IPS-18a (cell line): ENCODE measurements at regions not wholly inside any gene's neighbourhood (a gene's known extent, or its start where the extent isn't known, plus 50 kb on each side); places are given as distances from the start of the nearest gene placed in this dataset.

ENCODE experiments used
- H3K27ac ChIP-seq: one replicate; pipeline ENCODE4 v1.5.1; 2013; ENCODE audit warnings: low read length
- H3K27me3 ChIP-seq: one replicate; pipeline ENCODE4 v1.6.1; 2013; ENCODE audit warnings: mild to moderate bottlenecking, low read length; ENCODE audit not compliant: control insufficient read depth, insufficient read depth
- H3K36me3 ChIP-seq: one replicate; pipeline ENCODE4 v1.6.1; 2013; ENCODE audit warnings: low read depth, low read length; ENCODE audit not compliant: control insufficient read depth
- H3K4me1 ChIP-seq: one replicate; pipeline ENCODE4 v1.6.1; 2013; ENCODE audit warnings: low read depth, low read length; ENCODE audit not compliant: control insufficient read depth
- H3K4me3 ChIP-seq: one replicate; pipeline ENCODE4 v1.5.1; 2013; ENCODE audit warnings: low read length
- H3K9ac ChIP-seq: one replicate; pipeline ENCODE4 v1.6.1; 2013; ENCODE audit warnings: mild to moderate bottlenecking, low read length, moderate library complexity
- H3K9me3 ChIP-seq: one replicate; pipeline ENCODE4 v1.6.1; 2013; ENCODE audit warnings: low read depth, low read length; ENCODE audit not compliant: control insufficient read depth

DNA sequence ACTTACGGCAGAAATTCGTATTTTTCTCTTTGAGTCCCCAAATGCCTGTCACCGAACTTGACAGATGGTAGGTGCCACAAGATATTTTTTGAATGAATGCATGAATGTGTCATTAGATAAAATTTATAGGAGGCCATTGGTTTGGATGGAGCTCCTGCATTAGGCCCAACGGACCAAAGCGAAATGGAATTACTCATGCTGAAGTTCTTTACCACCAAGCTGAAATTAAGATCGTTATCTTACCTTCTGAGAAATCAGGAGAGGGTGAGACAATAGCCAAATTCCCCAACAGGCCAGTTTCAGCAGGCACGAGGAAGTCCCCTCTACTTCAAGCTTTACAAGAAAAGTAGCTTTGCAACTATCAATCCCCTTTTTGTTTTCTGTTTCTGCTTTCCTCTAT lies 452.5 kb upstream of the ARGLU1 start:
- no peaks in the 10 kb centered on the region for H3K36me3 ChIP-seq
- H3K9me3 ChIP-seq = no peaks in the 10 kb centered on the region
- no peaks in the 10 kb centered on the region for H3K27me3 ChIP-seq
- H3K4me1 ChIP-seq = no peaks in the 10 kb centered on the region
- H3K4me3 ChIP-seq = no peak overlapping the region
- H3K27ac ChIP-seq = no peak overlapping the region
- no peak overlapping the region for H3K9ac ChIP-seq

DNA sequence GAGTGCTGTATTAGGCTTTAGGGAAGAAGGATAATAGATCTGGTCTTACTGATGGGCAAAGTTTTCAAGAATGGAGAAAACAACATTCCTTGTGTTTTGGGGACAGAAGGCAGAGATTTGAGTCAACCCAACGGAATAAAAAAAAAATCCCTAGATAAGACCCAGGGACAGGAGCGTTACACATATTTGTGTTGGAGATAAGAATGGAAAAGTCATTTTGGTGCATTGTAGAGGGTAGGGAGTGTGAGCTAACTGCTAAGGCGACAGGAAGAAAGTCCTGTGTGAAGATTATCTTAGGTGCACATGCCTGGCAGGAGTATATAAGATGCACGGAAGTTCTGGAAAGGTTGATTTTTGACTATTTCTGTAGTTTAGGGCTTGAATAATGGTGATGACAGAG lies 450.3 kb upstream of the ARGLU1 start:
- H3K27me3 ChIP-seq = no peaks in the 10 kb centered on the region
- no peak overlapping the region for H3K27ac ChIP-seq
- no peaks in the 10 kb centered on the region for H3K9me3 ChIP-seq
- H3K36me3 ChIP-seq = no peaks in the 10 kb centered on the region
- H3K9ac ChIP-seq = no peak overlapping the region
- no peaks in the 10 kb centered on the region for H3K4me1 ChIP-seq
- no peak overlapping the region for H3K4me3 ChIP-seq

DNA sequence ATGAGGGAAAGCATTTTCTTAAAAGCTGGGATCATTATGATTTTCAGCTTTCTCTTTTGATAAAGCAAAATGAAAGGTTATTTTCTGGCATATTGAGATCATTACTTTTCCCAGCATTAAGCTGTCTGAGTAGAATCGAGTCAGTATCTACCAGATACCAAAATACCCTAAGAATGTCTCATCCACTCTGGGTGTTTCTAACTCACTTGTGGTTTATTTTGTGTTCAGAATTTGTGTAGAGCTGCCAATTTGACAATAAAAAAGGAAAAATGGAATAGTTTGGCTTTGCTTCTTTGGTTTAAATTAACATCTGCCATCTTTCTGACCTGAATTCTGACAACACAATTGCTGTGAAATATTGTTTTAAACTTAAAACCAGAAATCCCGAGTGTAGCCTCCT lies 438.7 kb upstream of the ARGLU1 start:
- Histone ChIP-seq H3K9ac (no peak overlapping the region), H3K4me3 (no peak overlapping the region), H3K27ac (no peak overlapping the region), H3K36me3 (no peaks in the 10 kb centered on the region), H3K9me3 (no peaks in the 10 kb centered on the region), H3K27me3 (no peaks in the 10 kb centered on the region), H3K4me1 (no peaks in the 10 kb centered on the region)

DNA sequence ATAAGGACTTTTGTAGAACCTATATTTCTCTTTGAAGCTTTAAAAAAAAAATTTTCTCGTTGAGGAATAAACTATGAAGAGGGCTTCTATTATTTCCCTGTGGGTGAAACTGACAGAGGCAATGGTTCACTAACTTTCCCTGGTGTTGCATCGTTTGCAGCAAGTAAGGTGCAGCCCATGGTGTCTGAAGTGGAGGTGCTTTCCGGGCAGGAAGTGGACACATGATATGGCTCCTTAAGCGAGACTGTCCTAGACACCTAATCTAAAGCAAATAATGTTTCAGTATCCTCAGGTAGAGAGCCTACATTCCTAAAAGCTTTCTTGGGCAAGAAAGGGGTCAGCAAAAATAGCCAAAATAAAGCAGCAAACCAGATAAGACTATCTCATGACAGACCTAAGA lies 437.6 kb upstream of the ARGLU1 start:
- Histone ChIP-seq H3K4me3 (no peak overlapping the region), H3K27me3 (no peaks in the 10 kb centered on the region), H3K27ac (no peak overlapping the region), H3K9ac (no peak overlapping the region), H3K4me1 (no peaks in the 10 kb centered on the region), H3K36me3 (no peaks in the 10 kb centered on the region), H3K9me3 (no peaks in the 10 kb centered on the region)

DNA sequence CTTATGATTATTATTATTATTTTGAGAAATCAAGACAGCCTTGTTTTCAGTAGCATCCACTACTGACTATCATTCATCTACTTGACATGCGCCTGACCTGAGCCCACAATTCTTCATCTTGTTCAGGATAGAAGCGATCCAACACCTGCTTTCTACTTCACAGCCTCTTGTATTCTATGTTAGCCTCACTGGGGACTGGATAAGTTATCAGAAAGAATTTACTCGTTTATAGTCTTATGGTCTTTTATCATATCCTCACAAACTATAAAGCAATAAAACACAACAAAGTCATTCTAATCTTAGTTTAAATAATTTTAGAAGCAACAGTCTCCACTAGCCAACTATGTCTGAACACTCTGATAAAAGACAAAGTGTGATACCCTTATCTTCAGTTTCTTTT lies 436.0 kb upstream of the ARGLU1 start:
- Histone ChIP-seq H3K27me3 (no peaks in the 10 kb centered on the region), H3K36me3 (no peaks in the 10 kb centered on the region), H3K27ac (no peak overlapping the region), H3K4me1 (no peaks in the 10 kb centered on the region), H3K9me3 (no peaks in the 10 kb centered on the region), H3K4me3 (no peak overlapping the region), H3K9ac (no peak overlapping the region)

DNA sequence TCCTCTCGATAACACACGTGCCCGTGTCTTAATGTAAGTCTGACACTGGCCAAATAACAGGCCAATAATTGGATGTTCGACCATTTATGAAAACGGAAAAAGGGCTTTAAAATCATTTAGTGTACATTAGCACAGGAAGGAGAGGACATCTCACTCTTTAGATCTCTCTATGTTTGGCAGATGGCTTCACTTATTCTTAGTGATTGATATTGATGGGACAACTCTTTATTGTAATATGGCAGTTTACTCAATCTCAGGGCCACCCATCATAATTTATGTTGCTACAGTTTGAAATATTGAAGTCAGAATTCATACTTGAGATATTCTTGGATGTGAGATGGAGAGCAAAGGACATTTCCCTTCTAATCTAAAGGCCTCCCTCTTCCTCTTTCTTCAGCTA lies 430.7 kb upstream of the ARGLU1 start:
- Histone ChIP-seq H3K36me3 (no peaks in the 10 kb centered on the region), H3K9ac (no peak overlapping the region), H3K27ac (no peak overlapping the region), H3K9me3 (no peaks in the 10 kb centered on the region), H3K4me1 (no peaks in the 10 kb centered on the region), H3K27me3 (no peaks in the 10 kb centered on the region), H3K4me3 (no peak overlapping the region)

DNA sequence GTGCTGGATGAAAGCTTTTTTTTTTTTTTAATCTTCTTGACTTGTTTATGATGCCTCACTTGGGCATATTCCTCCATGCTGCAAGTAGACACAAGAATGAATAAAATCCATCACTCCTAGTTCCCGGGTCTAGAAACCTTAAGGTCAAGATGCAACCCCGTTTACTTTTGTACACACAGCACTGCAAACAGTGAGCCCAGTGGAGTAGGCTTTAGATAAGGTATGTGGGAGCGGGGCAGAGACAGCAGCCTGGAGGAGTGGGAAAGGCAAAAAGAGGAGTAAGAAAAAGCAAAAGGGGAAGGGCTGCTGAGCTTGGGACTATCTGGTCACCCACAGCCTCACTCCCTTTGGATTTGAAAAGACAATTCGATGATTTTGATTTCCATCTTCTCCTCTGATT lies 429.8 kb upstream of the ARGLU1 start:
- H3K4me1 ChIP-seq = no peaks in the 10 kb centered on the region
- no peak overlapping the region for H3K4me3 ChIP-seq
- H3K9me3 ChIP-seq = no peaks in the 10 kb centered on the region
- H3K27ac ChIP-seq = no peak overlapping the region
- H3K9ac ChIP-seq = no peak overlapping the region
- H3K36me3 ChIP-seq = no peaks in the 10 kb centered on the region
- H3K27me3 ChIP-seq = no peaks in the 10 kb centered on the region

DNA sequence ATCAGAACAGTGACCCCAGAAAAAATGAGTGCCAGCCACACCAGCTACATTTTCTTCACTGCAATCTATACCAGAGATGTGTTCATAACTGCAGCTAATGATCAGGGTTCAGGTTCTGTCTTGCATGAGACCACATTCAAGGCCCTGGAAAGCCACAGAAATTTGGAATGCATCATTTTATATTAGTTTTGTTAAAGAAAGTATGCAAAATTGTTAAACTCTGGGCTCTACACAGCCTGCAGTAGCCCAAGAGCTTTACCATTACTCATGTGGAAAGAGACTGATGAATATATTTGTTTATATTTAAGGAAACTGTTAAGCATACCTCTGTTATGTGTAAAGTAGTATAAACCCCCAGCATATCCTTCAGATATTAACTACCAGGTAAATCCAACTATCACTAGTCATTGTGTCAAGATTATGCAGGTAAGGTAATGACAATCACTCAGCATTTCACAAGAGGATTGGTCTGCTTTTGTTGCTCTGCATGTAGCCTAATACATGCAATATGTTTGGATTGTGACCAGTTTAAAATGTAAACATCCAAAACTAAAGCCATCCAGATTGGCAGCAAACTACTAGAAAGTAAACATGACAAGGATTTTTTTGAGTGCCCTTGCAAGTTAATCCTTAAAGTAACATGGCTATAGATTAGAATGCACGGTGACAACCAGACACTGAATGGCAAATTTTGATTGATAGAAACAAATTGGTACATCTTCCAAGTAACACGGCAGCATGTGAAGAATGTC lies 429.1 kb upstream of the ARGLU1 start:
- Histone ChIP-seq H3K9ac (no peak overlapping the region), H3K9me3 (no peaks in the 10 kb centered on the region), H3K4me1 (no peaks in the 10 kb centered on the region), H3K4me3 (no peak overlapping the region), H3K27me3 (no peaks in the 10 kb centered on the region), H3K27ac (no peak overlapping the region), H3K36me3 (no peaks in the 10 kb centered on the region)

DNA sequence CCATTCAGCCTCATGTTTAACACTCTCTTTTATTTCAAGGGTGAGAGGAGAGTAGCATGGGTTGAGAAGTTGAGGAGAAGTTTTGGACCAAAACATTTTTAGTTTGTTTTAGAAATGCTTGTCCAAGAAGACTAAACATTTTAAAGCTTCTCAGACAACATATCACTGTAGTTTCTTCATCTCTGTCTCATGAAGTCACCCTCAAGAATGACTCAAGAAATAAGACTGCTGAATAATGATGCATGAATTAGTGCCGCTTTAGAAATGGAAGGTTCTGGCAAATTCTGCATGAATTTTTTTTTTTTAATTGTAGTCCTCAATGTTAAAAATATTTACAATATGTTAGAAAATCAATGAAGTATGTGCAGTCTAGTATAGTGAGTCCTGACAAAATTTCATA lies 422.7 kb upstream of the ARGLU1 start:
- Histone ChIP-seq H3K9ac (no peak overlapping the region), H3K4me3 (no peak overlapping the region), H3K36me3 (no peaks in the 10 kb centered on the region), H3K9me3 (no peaks in the 10 kb centered on the region), H3K27ac (no peak overlapping the region), H3K4me1 (peaks cover 7% of the 10 kb centered on the region), H3K27me3 (no peaks in the 10 kb centered on the region)

DNA sequence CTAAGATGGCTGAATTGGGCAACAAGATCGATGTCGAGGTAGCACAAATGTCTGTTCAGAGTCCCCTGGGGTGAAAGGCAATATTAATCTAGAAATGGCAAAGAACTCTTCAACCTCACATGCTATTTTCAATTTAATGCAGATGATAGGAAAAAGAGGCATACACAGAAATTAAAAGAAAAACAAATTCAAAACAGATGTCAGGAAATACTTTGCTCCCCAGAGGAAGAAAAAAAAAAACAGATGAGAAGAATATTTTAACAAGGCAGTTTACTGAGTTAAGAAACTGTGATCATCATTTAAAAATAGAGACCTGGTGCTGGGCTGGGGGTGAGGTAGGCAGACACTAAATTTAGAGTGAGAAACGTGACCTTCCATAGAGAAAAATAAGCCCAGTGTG lies 421.9 kb upstream of the ARGLU1 start:
- peaks cover 7% of the 10 kb centered on the region for H3K4me1 ChIP-seq
- H3K4me3 ChIP-seq = no peak overlapping the region
- no peaks in the 10 kb centered on the region for H3K36me3 ChIP-seq
- H3K9me3 ChIP-seq = no peaks in the 10 kb centered on the region
- no peak overlapping the region for H3K9ac ChIP-seq
- no peak overlapping the region for H3K27ac ChIP-seq
- H3K27me3 ChIP-seq = no peaks in the 10 kb centered on the region

DNA sequence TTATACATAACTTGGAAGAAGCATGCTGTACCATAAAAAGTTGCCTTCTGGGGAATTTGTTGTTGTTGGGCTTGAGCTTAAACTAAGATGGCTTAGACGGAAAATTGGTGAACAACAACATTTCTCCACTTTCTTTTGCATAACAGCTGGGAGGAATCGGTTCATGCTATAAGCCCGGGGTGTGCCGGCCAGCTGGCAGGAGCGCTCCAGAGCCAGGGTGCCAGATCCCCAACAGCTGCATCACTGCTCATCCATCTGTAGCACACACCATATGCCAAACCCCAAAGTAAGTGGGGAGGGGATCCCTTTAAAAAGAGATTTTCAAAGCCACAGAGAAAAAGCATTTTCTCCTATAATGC lies 419.5 kb upstream of the ARGLU1 start:
- Histone ChIP-seq H3K4me1 (peaks cover 7% of the 10 kb centered on the region), H3K27me3 (no peaks in the 10 kb centered on the region), H3K9ac (no peak overlapping the region), H3K27ac (no peak overlapping the region), H3K36me3 (no peaks in the 10 kb centered on the region), H3K9me3 (no peaks in the 10 kb centered on the region), H3K4me3 (no peak overlapping the region)

DNA sequence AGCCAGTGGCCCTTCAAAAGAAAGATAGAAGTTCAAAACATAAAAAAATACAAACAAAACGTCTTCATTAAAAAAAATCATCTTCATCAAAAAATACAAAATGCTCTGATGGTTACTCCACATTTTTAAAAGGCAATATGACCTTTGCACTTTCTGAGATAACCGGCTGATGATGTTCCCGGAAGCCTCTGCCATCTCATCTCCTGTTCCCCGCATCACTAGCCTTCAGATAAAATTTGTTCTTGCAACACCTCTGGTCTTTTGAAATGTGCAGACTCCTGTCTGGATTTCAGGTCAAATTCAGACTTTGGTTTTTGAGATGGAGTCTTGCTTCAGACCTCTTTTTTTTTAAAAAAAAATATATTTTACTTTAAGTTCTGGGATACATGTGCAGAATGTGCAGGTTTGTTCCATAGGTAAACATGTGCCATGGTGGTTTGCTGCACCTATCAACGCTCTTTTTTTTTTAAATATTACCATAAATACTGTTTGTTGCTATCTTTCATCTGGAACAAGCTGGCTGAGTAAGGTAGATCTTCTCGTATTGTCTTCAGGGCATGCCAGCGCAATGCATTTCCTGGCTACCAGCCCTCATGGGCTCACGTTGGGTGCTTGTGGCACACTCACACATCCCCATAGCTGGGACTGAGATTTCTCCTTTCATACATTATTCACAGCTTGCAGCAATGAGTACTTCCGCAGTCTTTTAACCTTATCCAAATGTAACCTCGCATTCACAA lies 418.9 kb upstream of the ARGLU1 start:
- Histone ChIP-seq H3K36me3 (no peaks in the 10 kb centered on the region), H3K27me3 (no peaks in the 10 kb centered on the region), H3K27ac (no peak overlapping the region), H3K9me3 (no peaks in the 10 kb centered on the region), H3K4me3 (no peak overlapping the region), H3K4me1 (peaks cover 7% of the 10 kb centered on the region), H3K9ac (no peak overlapping the region)
